A673 (cell line): ENCODE measurements at regions not wholly inside any gene's neighbourhood (a gene's known extent, or its start where the extent isn't known, plus 50 kb on each side); places are given as distances from the start of the nearest gene placed in this dataset.

Experiments
- BruUV-seq: library from RNA; stranded (reverse); fragments of 400-500 nt; replicated peaks from 2 replicates; lab custom pipeline; 2021; lab: Mats Ljungman, UMichigan
- CTCF ChIA-PET: fragments of 300-600 bp; sonication (Branson Sonifier 250); formaldehyde crosslinking; loops from one replicate; lab custom pipeline; 2022; ENCODE audit warnings: antibody characterized with exemption; lab: Charles Lee
- POLR2A ChIA-PET: fragments of 300-600 bp; sonication (Branson Sonifier 250); formaldehyde crosslinking; loops from one replicate; lab custom pipeline; 2022; ENCODE audit warnings: antibody characterized with exemption; ENCODE audit not compliant: low non-redundant PET; lab: Charles Lee
- DNase-seq: peaks from one replicate; pipeline ENCODE4 v3.0.0-alpha.2; 2015; ENCODE audit warnings: low spot score
- H3K27ac ChIP-seq: fragments of 200-600 bp; sonication (generic); 2 replicates; pipeline ENCODE4 v1.5.1; 2016; ENCODE audit warnings: mixed run types, low read depth, mild to moderate bottlenecking, mixed read lengths, antibody characterized with exemption, low read length; ENCODE audit not compliant: poor library complexity, severe bottlenecking
- H3K27me3 ChIP-seq: fragments of 200-600 bp; sonication (generic); replicated peaks from 2 replicates; pipeline ENCODE4 v1.6.1; 2017; ENCODE audit warnings: mixed run types, low read depth, mild to moderate bottlenecking, mixed read lengths, antibody characterized with exemption, low read length; ENCODE audit not compliant: insufficient read depth, poor library complexity
- H3K36me3 ChIP-seq: fragments of 200-600 bp; sonication (generic); 2 replicates; pipeline ENCODE4 v1.6.1; 2016; ENCODE audit warnings: mixed run types, mild to moderate bottlenecking, mixed read lengths, antibody characterized with exemption, low read length; ENCODE audit not compliant: insufficient read depth, poor library complexity, severe bottlenecking
- H3K4me1 ChIP-seq: fragments of 200-600 bp; sonication (generic); 2 replicates; pipeline ENCODE4 v1.6.1; 2017; ENCODE audit warnings: mixed run types, mild to moderate bottlenecking, mixed read lengths, antibody characterized with exemption, low read length; ENCODE audit not compliant: insufficient read depth, poor library complexity, severe bottlenecking
- H3K4me3 ChIP-seq: fragments of 200-600 bp; sonication (generic); 2 replicates; pipeline ENCODE4 v1.5.1; 2016; ENCODE audit warnings: low read depth, mixed run types, mild to moderate bottlenecking, mixed read lengths, low read length; ENCODE audit not compliant: poor library complexity, severe bottlenecking
- H3K9me3 ChIP-seq: fragments of 200-600 bp; sonication (generic); 2 replicates; pipeline ENCODE4 v1.6.1; 2016; ENCODE audit warnings: mixed run types, low read depth, mild to moderate bottlenecking, mixed read lengths, antibody characterized with exemption, low read length; ENCODE audit not compliant: poor library complexity, severe bottlenecking
- EZH2 ChIP-seq: fragments of 200-600 bp; sonication (generic); IDR thresholded peaks from 2 replicates; pipeline ENCODE4 v1.6.1; 2017; ENCODE audit warnings: borderline replicate concordance, low read depth, mild to moderate bottlenecking, mixed read lengths, antibody characterized with exemption, low read length; ENCODE audit not compliant: poor library complexity, severe bottlenecking
- intact Hi-C: fragments of 100-400 bp; cut with micrococcal nuclease; formaldehyde crosslinking; loops from one replicate; pipeline ENCODE4 v1.10.0; 2022; ENCODE audit not compliant: unreplicated experiment
- TF ChIP-seq, protein P1 (sequence below): fragments of 300-800, 200-600 bp; sonication (generic); conservative IDR thresholded peaks from 2 replicates; pipeline ENCODE4 v1.5.1; 2017; ENCODE audit warnings: low read depth, mild to moderate bottlenecking, antibody characterized with exemption, low read length, moderate library complexity, mixed read lengths

DNA sequence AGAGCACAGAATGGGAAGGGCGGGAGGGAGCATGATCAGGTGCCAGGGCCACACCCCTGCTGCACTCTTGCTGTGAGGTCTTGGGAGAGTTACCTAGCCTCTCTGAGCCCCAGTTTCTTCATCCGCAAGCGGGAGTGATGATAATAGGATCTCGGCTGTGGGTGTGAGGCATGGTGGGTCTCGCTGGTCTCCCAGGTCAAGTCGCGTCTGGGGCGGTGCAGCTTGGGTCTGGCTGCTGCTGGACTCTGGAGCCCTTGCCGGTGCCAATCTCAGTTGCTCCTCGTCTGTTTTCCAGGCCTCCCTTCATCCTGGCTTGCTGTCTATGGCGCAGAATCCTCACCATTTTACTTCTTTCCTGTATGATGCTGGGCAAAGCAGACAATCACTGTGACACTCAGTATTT lies 130.3 kb upstream of the RAB12 start:
- ChIA-PET POLR2A (no interaction called here), CTCF (no interaction called here)
- no peak for DNase-seq
- Histone ChIP-seq H3K4me3 (no peak overlapping the region), H3K27ac (no peak overlapping the region), H3K4me1 (no peaks in the 10 kb centered on the region), H3K36me3 (no peaks in the 10 kb centered on the region), H3K9me3 (no peaks in the 10 kb centered on the region), H3K27me3 (peaks cover 53% of the 10 kb centered on the region)
- BruUV-seq = no TSS peak
- intact Hi-C loops = loop anchor here (1.0 to 10.0 kb wide), 2 partner anchors 54 to 509 kb away; no protein-coding TSS in a partner anchor
- TF ChIP-seq EZH2 = no peak
- TF ChIP-seq, protein P1, sequence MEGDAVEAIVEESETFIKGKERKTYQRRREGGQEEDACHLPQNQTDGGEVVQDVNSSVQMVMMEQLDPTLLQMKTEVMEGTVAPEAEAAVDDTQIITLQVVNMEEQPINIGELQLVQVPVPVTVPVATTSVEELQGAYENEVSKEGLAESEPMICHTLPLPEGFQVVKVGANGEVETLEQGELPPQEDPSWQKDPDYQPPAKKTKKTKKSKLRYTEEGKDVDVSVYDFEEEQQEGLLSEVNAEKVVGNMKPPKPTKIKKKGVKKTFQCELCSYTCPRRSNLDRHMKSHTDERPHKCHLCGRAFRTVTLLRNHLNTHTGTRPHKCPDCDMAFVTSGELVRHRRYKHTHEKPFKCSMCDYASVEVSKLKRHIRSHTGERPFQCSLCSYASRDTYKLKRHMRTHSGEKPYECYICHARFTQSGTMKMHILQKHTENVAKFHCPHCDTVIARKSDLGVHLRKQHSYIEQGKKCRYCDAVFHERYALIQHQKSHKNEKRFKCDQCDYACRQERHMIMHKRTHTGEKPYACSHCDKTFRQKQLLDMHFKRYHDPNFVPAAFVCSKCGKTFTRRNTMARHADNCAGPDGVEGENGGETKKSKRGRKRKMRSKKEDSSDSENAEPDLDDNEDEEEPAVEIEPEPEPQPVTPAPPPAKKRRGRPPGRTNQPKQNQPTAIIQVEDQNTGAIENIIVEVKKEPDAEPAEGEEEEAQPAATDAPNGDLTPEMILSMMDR = no peak

- TF ChIP-seq EZH2 = no peak
- Histone ChIP-seq H3K27ac (no peak overlapping the region), H3K36me3 (no peaks in the 10 kb centered on the region), H3K27me3 (peaks cover 53% of the 10 kb centered on the region), H3K9me3 (no peaks in the 10 kb centered on the region), H3K4me1 (no peaks in the 10 kb centered on the region), H3K4me3 (no peak overlapping the region)
- ChIA-PET CTCF (no interaction called here), POLR2A (no interaction called here)
- no TSS peak for BruUV-seq
- intact Hi-C loops = loop anchor here (10.0 kb wide), 1 partner anchor 55 kb away; no protein-coding TSS in a partner anchor
- no peak for DNase-seq
Observed at GRCh38 chr18:8479789-8480188, 129.4 kb upstream of the RAB12 start.

GRCh38 chr18:8480506-8481328 lies 128.5 kb upstream of the RAB12 start:
- Histone ChIP-seq H3K27ac (no peak overlapping the region), H3K4me1 (no peaks in the 10 kb centered on the region), H3K27me3 (peaks cover 47% of the 10 kb centered on the region), H3K9me3 (no peaks in the 10 kb centered on the region), H3K4me3 (no peak overlapping the region), H3K36me3 (no peaks in the 10 kb centered on the region)
- DNase-seq = peak; percentile 54
- no TSS peak for BruUV-seq
- no peak for TF ChIP-seq EZH2
- TF ChIP-seq, protein P1 = peak; percentile 50
- ChIA-PET CTCF (interaction anchor here (0.9 kb wide), 1 partner anchor 507 kb away, joined by 3 read pairs; no protein-coding TSS in a partner anchor), POLR2A (no interaction called here)
- intact Hi-C loops = no loop called here
